GM12878 (cell line): ENCODE measurements at regions not wholly inside any gene's neighbourhood (a gene's known extent, or its start where the extent isn't known, plus 50 kb on each side); places are given as distances from the start of the nearest gene placed in this dataset.

Experiments used
- ATAC-seq: fragments of 200-7000 bp; cut with Tn5 transposase; 3 replicates; pipeline ENCODE4 v1.9.1; 2020; ENCODE audit warnings: mild to moderate bottlenecking, moderate library complexity
- BruUV-seq: library from RNA; stranded (reverse); fragments of 400-500 nt; replicated peaks from 2 replicates; lab custom pipeline; 2021; lab: Mats Ljungman, UMichigan
- CTCF ChIA-PET: fragments of 300-600 bp; sonication (Branson Sonifier 250); formaldehyde crosslinking; extraction: SDS; loops from one replicate; lab custom pipeline; 2021; ENCODE audit warnings: inconsistent platforms; lab: Yijun Ruan, JAX
- POLR2A ChIA-PET: fragments of 350-600 bp; formaldehyde crosslinking; extraction: SDS; loops from one replicate; lab custom pipeline; 2021; ENCODE audit warnings: inconsistent platforms; lab: Charles Lee
- RAD21 ChIA-PET: fragments of 300-600 bp; sonication (Branson Sonifier 250); formaldehyde crosslinking; loops from one replicate; lab custom pipeline; 2023; ENCODE audit warnings: antibody characterized with exemption; ENCODE audit not compliant: unreplicated experiment; lab: Charles Lee
- SMC1A ChIA-PET: fragments of 300-600 bp; sonication (Branson Sonifier 250); formaldehyde crosslinking; loops from one replicate; lab custom pipeline; 2023; ENCODE audit not compliant: unreplicated experiment, uncharacterized antibody; lab: Charles Lee
- DNase-seq: peaks from one replicate; pipeline ENCODE4 v3.0.0-alpha.2; 2011; ENCODE audit warnings: low read depth, low spot score
- FAIRE-seq: peaks from 3 replicates; lab custom pipeline; 2011; peaks lifted over from hg19 to GRCh38; lab: Jason Lieb, UNC
- H2AFZ ChIP-seq: 2 replicates; pipeline ENCODE4 v1.6.0; 2011; ENCODE audit warnings: low read depth, low read length, control low read depth; ENCODE audit not compliant: control insufficient read depth
- H3K27ac ChIP-seq: 2 replicates; pipeline ENCODE4 v1.5.1; 2011; ENCODE audit warnings: control low read depth; ENCODE audit not compliant: control insufficient read depth, insufficient read depth
- H3K27me3 ChIP-seq, 2 experiments: replicated peaks in 1 of 2; 2 replicates each; pipeline versions ENCODE4 v1.6.0 to v1.6.1; 2011; ENCODE audit warnings: low read length in 1 of 2; ENCODE audit not compliant: control insufficient read depth in 2 of 2, insufficient read depth in 2 of 2
- H3K36me3 ChIP-seq, 2 experiments: 2 replicates each; pipeline ENCODE4 v1.5.1; 2011; ENCODE audit warnings: low read length in 1 of 2; ENCODE audit not compliant: control insufficient read depth in 2 of 2, insufficient read depth in 2 of 2
- H3K4me1 ChIP-seq: 2 replicates; pipeline ENCODE4 v1.6.1; 2011; ENCODE audit warnings: mild to moderate bottlenecking, low read length, moderate library complexity, mixed read lengths; ENCODE audit not compliant: control insufficient read depth, insufficient read depth
- H3K4me2 ChIP-seq: 2 replicates; pipeline ENCODE4 v1.6.0; 2011; ENCODE audit warnings: control low read depth; ENCODE audit not compliant: control insufficient read depth, insufficient read depth
- H3K4me3 ChIP-seq: fragments of 200-600 bp; sonication (generic); 2 replicates; pipeline ENCODE4 v1.5.1; 2016
- H3K79me2 ChIP-seq: 2 replicates; pipeline ENCODE4 v1.6.0; 2011; ENCODE audit warnings: low read length; ENCODE audit not compliant: control insufficient read depth, insufficient read depth
- H3K9ac ChIP-seq: 2 replicates; pipeline ENCODE4 v1.8.0; 2011; ENCODE audit warnings: low read length, control low read depth, mixed read lengths; ENCODE audit not compliant: control insufficient read depth, insufficient read depth
- H3K9me3 ChIP-seq: replicated peaks from 3 replicates; pipeline ENCODE4 v1.5.1; 2011; ENCODE audit warnings: mild to moderate bottlenecking, low read length; ENCODE audit not compliant: control insufficient read depth, insufficient read depth
- H4K20me1 ChIP-seq: 2 replicates; pipeline ENCODE4 v1.6.0; 2011; ENCODE audit not compliant: control insufficient read depth, insufficient read depth
- BCL11A ChIP-seq: IDR thresholded peaks from 2 replicates; pipeline ENCODE4 v1.6.1; 2011; ENCODE audit warnings: low read depth, low read length
- CBFB ChIP-seq: IDR thresholded peaks from 2 replicates; pipeline ENCODE4 v1.6.1; 2016; ENCODE audit warnings: antibody characterized with exemption, low read depth
- CEBPZ ChIP-seq: fragments of 150-350 bp; IDR thresholded peaks from 2 replicates; pipeline ENCODE4 v1.6.1; 2016; ENCODE audit warnings: low read depth, low read length
- CHD2 ChIP-seq: IDR thresholded peaks from 2 replicates; pipeline ENCODE4 v1.6.1; 2011; ENCODE audit warnings: low read depth, low read length, improper control_type of control experiment, borderline replicate concordance
- ELK1 ChIP-seq: IDR thresholded peaks from 2 replicates; pipeline ENCODE4 v1.6.1; 2012; ENCODE audit warnings: low read depth, low read length, improper control_type of control experiment
- ESRRA ChIP-seq: IDR thresholded peaks from 2 replicates; pipeline ENCODE4 v1.6.1; 2012; ENCODE audit warnings: mild to moderate bottlenecking, low read length, improper control_type of control experiment
- HCFC1 ChIP-seq: fragments of 150-350 bp; IDR thresholded peaks from 2 replicates; pipeline ENCODE4 v1.6.1; 2014; ENCODE audit warnings: low read length
- MAX ChIP-seq: IDR thresholded peaks from 2 replicates; pipeline ENCODE4 v1.6.1; 2012; ENCODE audit warnings: low read depth, low read length, improper control_type of control experiment
- MEF2A ChIP-seq: IDR thresholded peaks from 2 replicates; pipeline ENCODE4 v1.6.1; 2011; ENCODE audit warnings: low read depth, mild to moderate bottlenecking, low read length, moderate library complexity; ENCODE audit not compliant: insufficient read depth
- MTA2 ChIP-seq: fragments of 450-650 bp; IDR thresholded peaks from 2 replicates; pipeline ENCODE4 v1.6.1; 2016; ENCODE audit warnings: low read depth, mild to moderate bottlenecking, moderate library complexity
- NFXL1 ChIP-seq: fragments of 450-650 bp; IDR thresholded peaks from 2 replicates; pipeline ENCODE4 v1.6.1; 2017; ENCODE audit warnings: antibody characterized with exemption, mild to moderate bottlenecking, borderline replicate concordance
- PKNOX1 ChIP-seq: fragments of 450-650 bp; IDR thresholded peaks from 2 replicates; pipeline ENCODE4 v1.6.1; 2016; ENCODE audit warnings: mild to moderate bottlenecking
- RAD51 ChIP-seq: fragments of 450-650 bp; IDR thresholded peaks from 2 replicates; pipeline ENCODE4 v1.6.1; 2016; ENCODE audit warnings: moderate library complexity, mild to moderate bottlenecking, inconsistent platforms
- SMC3 ChIP-seq: IDR thresholded peaks from 2 replicates; pipeline ENCODE4 v1.6.1; 2011; ENCODE audit warnings: low read length, improper control_type of control experiment, borderline replicate concordance
- TAF1 ChIP-seq: IDR thresholded peaks from 2 replicates; pipeline ENCODE4 v1.6.1; 2011; ENCODE audit warnings: mild to moderate bottlenecking, low read depth, low read length, borderline replicate concordance
- YBX1 ChIP-seq: fragments of 450-650 bp; IDR thresholded peaks from 2 replicates; pipeline ENCODE4 v1.6.1; 2016; ENCODE audit warnings: antibody characterized with exemption
- ZNF217 ChIP-seq: fragments of 450-650 bp; IDR thresholded peaks from 2 replicates; pipeline ENCODE4 v1.6.1; 2017; ENCODE audit warnings: antibody characterized with exemption, mild to moderate bottlenecking
- WGBS: methylation state at CpG from one replicate; pipeline ENCODE4 v1.1.6; 2016; ENCODE audit warnings: low lambda C conversion rate; ENCODE audit not compliant: insufficient replicate concordance, insufficient coverage; ENCODE audit errors: missing lambda C conversion rate; 5-methylcytosine and 5-hydroxymethylcytosine counted together
- in situ Hi-C: fragments of 300-500 bp; cut with MboI; formaldehyde crosslinking; loops from 9 replicates; pipeline ENCODE4 v1.14.3; 2018; ENCODE audit warnings: mixed read lengths
- intact Hi-C: fragments of 100-400 bp; cut with micrococcal nuclease; formaldehyde crosslinking; loops from one replicate; pipeline ENCODE4 v1.14.2; 2022; ENCODE audit not compliant: unreplicated experiment

- intact Hi-C loops (no loop called here), in situ Hi-C loops (no loop called here)
- no peak overlapping the region for H3K27ac ChIP-seq
- SMC1A ChIA-PET: interaction anchor here (0.9 to 8.0 kb wide), 11 partner anchors 9 to 250 kb away, joined by 3 to 78 read pairs (median 4); no protein-coding TSS in a partner anchor
- TF ChIP-seq PKNOX1 (no peak), RAD51 (no peak), MTA2 (no peak), MAX (no peak), YBX1 (no peak), ELK1 (no peak), ESRRA (no peak), ZNF217 (no peak), CEBPZ (no peak), NFXL1 (no peak), CHD2 (no peak), HCFC1 (no peak), BCL11A (no peak), CBFB (no peak), MEF2A (no peak), SMC3 (no peak), TAF1 (no peak)
- ATAC-seq: no peak
- no peaks in the 10 kb centered on the region for H3K79me2 ChIP-seq
- no peak for DNase-seq
- H3K4me2 ChIP-seq: no peak overlapping the region
- H4K20me1 ChIP-seq: no peaks in the 10 kb centered on the region
- no peaks in the 10 kb centered on the region for H3K9me3 ChIP-seq
- no peaks in the 10 kb centered on the region for H3K27me3 ChIP-seq
- no peaks in the 10 kb centered on the region for H3K4me1 ChIP-seq
- CTCF ChIA-PET: interaction anchor here (0.6 to 5.5 kb wide), 6 partner anchors 10 to 925 kb away, joined by 3 to 20 read pairs (median 3); no protein-coding TSS in a partner anchor
- no peak overlapping the region for H3K9ac ChIP-seq
- POLR2A ChIA-PET: interaction anchor here (1.0 kb wide), 1 partner anchor 48 kb away, joined by 3 read pairs; no protein-coding TSS in a partner anchor
- RAD21 ChIA-PET: interaction anchor here (7.0 kb wide), 1 partner anchor 43 kb away, joined by 94 read pairs; no protein-coding TSS in a partner anchor
- BruUV-seq: no TSS peak
- H3K4me3 ChIP-seq: no peak overlapping the region
- H2AFZ ChIP-seq: no peak overlapping the region
- WGBS: 0% methylated on average over 1 of the region's 1 CpG
- peak; percentile 13 for FAIRE-seq
- no peaks in the 10 kb centered on the region for H3K36me3 ChIP-seq
Observed at GRCh38 chr3:28078536-28078935, 162.9 kb upstream of the CMC1 start.
